T47D (cell line): ENCODE measurements at regions not wholly inside any gene's neighbourhood (a gene's known extent, or its start where the extent isn't known, plus 50 kb on each side); places are given as distances from the start of the nearest gene placed in this dataset.

Source experiments
- DNase-seq, 2 experiments: peaks; one replicate each; pipeline versions ENCODE4 v3.0.0 to v3.0.0-alpha.2; 2011 to 2012; ENCODE audit warnings: low read depth in 1 of 2, low spot score in 1 of 2
- JUND ChIP-seq: IDR thresholded peaks from 2 replicates; pipeline ENCODE4 v1.6.1; 2012; ENCODE audit warnings: low read depth
- in situ Hi-C: cut with HindIII; loops from 2 replicates; pipeline ENCODE4 v1.10.0; 2016; ENCODE audit warnings: low sequenced_read_pairs, low pct_unique_long_range_greater_than_20kb

DNA sequence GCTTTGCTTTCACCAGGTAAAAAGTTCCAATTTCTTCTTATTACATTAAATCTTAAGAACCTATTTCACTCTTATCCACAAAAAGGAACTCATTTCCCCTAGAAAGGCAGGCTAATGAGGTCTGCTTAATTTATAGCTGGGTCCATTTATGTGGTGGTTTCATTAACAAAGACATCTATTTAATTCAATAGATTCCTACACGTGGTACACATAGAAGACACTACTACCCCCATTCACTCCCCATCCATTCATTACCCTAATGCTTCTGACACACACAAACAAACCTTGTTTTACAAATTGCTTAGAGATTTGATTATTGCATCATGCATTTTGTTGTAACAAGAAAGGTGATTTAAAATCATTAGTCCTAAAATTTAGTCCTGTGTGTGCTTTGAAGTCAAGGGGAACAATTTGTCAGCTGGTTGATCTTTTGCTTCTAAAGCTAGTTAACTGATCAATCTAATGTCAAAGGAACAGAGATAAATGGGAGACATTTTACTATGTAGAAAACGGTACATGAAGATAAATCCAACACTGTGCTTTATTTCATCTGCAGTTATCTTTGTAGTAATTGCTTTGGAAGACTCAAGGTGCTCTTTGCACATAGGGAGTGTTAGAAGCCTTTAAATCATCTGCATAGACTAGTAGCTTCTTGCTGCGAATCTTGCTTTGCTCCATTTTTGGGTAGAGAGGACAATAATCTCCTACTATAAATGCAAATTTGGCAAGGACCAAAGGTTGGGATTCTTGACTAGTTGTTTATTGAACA, 379.2 kb downstream of the CDH11 start:
- no peak for TF ChIP-seq JUND
- in situ Hi-C loops = no loop called here
- DNase-seq = no peak

GRCh38 chr16:64740261-64740660, 381.6 kb downstream of the CDH11 start:
- TF ChIP-seq JUND = no peak
- in situ Hi-C loops = no loop called here
- no peak for DNase-seq

DNA sequence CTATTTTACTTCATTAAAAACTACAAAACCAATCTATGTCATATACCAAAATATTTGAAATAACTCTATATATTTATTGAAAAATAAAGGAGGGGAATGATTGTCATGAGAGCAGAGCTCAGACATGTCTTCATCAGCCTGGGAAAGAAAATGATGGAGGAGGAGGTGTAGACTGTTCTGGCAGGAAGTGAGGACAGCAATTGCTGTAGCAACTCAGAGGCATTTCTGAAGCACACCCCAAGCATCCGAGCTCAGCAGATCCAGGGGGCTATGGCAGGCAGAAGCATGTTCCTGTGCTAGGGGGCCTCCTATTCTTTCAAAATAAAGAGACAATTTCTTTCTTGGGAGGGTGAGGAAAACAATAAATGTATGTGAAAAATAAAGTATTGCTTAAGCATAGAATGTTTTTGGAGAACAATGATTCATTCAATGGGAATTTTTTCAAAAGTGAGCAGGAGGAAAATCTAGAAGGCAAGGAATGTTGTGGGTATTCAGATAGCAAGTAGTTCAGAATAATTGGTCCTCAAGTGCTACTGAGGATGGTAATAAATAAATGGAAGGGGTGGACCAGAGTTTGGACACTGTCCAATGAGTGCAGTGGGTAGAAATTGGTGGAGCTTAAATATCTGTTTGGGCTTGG, 383.4 kb downstream of the CDH11 start:
- DNase-seq = no peak
- TF ChIP-seq JUND = no peak
- in situ Hi-C loops = no loop called here

DNA sequence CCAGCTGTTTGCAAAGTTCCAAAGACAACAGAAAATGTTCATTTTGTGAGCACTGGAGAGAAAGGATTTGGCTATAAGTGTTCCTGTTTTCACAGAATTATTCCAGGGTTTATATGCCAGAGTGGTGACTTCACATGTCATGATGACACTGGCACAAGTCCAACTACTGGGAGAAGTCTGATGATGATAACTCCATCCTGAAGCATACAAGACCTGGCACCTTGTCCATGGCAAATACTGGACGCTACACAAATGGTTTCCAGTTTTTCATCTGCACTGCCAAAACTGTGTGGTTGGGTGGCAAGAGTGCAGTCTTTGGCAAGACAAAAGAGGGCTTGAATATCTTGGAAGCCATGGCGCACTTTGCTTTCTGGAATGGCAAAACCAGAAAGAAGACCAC, 385.0 kb downstream of the CDH11 start:
- DNase-seq = no peak
- no peak for TF ChIP-seq JUND
- in situ Hi-C loops = no loop called here

DNA sequence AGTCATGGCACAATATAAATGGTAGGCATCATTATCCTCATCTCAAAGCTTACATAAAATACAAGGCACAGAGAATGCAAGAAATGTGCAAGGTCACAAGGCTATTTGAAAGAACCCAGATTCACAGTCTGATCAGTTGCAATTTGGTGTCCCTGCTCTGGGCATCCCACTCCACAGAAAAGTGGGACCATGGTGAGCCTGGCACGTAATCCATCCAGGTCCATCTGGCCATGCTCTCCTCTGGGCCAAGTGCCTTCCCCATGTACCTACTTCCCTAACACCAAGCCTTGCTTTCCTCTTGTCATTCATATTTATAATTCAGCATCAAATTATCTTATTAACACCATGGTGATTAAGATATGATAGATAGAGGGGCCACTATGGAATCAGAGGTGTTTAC, 390.0 kb downstream of the CDH11 start:
- in situ Hi-C loops = no loop called here
- no peak for DNase-seq

DNA sequence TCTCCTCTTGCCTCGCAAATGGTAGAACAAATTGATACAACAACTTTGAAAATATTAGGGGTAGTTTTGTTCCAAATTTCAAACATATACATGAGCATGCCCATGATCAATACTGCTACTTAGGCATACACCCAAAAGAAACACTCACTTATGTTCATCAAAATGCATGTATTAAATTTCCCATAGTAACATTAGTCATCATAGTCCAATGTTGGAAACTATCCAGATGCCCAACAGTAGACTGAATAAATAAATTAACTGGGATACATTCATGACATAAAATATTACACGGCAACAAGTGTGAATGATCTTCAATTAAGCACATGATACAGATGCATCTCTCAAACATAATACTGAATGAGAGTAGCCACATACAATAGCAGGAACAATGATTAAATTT, 391.6 kb downstream of the CDH11 start:
- DNase-seq = no peak
- no peak for TF ChIP-seq JUND
- in situ Hi-C loops = no loop called here

More for the DNA sequence above, 390.0 kb downstream of the CDH11 start:
- TF ChIP-seq JUND = no peak

DNA sequence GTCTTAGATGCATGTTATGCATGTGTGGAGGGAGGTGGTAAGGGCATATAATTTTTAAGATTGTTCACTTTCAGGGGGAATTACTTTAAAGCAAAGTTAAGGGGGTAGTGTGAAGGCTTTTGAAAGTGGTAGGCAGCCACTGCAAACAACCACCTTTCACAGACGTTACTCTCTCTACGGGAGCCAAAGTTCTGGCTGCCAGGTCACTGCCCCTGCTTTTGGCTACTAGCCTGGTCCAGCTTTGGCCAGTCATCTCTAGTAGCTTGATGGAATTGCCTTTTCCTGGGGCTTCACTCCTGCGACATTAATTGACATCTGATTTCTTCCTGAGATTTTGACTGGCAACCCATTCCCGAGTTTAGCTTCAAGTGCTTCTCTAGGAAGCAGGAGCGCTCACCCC, 397.5 kb downstream of the CDH11 start:
- in situ Hi-C loops = no loop called here
- DNase-seq = no peak
- TF ChIP-seq JUND = no peak

DNA sequence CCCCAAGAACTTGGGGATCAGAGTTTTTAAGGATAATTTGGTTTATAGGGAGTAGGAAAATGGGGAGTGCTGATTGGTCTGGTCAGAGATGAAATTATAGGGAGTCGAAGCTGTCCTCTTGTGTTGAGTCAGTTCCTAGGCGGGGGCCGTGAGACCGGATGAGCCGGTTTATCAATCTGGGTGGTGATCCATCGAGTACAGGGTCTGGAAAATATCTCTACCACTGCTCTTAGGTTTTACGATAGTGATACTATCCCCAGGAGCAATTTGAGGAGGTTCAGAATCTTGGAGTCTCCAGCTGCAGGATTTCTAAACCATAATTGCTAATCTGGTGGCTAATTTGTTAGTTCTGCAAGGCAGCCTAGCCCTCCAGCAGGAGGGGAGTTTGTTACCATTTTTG, 403.4 kb downstream of the CDH11 start:
- no peak for TF ChIP-seq JUND
- no peak for DNase-seq
- in situ Hi-C loops = no loop called here

GRCh38 chr16:64717871-64718270, 404.0 kb downstream of the CDH11 start:
- no peak for DNase-seq
- in situ Hi-C loops = no loop called here
- TF ChIP-seq JUND = no peak

DNA sequence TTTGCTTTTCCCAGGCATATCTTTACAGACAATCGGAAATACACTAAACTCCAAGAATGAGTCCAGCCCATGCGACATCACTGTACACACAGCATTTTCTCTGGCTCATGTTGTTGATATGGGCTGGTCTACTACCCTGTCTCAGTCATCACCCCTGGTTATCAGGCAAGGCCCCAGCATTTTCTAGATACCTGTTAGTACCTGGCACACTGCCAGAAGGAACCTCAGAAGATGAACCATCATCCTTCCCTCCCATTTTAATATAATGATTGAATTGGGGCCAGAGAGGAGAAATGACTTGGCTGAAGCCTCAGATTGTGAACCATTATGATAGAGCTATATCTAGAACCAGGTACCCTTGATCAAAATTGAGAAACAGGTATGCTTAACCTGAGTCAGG, 406.2 kb downstream of the CDH11 start:
- TF ChIP-seq JUND = no peak
- in situ Hi-C loops = no loop called here
- DNase-seq = no peak

- no peak for TF ChIP-seq JUND
- in situ Hi-C loops = no loop called here
- DNase-seq = no peak
Measured at GRCh38 chr16:64712026-64712425, 409.8 kb downstream of the CDH11 start.

DNA sequence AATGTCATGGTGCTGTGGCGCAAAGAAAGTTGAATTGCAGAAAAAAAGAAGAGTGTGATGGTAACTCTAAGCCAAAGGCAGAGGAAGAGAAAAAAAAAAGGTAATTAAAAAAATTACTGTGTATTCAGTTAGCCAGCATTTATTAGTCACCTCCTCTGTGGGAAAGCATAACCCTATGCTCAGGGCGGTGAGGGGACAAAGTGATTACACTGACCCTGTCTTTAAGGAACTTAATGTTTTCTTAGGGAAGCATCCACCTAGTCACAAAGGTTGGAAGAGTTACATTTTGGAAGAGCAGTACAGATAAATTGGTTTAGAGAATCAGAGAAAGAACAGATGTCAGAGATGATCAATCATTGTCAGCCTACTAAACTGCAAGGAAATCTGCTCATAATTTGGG, 410.3 kb downstream of the CDH11 start:
- DNase-seq = no peak

DNA sequence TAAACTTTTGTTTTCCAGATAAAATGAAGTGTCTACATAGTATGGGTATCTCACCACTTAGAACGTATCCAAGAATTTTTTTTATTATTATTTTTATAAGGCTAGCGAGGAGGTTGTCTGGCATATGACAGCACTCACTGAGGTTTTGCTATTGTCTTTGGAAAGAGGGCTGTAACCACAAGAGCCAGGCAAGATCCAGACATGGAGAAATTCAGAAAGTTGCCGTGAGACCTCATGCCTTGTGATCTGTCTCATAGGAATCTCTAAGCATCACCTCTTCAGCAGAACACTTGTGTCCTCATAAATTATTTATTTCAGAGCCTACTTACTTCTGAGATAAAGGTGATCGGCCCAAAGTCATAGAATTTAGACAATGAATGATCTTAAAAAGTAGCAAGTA, 410.8 kb downstream of the CDH11 start:
- in situ Hi-C loops = no loop called here
- no peak for DNase-seq
- TF ChIP-seq JUND = no peak

More for the DNA sequence above, 410.3 kb downstream of the CDH11 start:
- in situ Hi-C loops = no loop called here
- no peak for TF ChIP-seq JUND

- no peak for DNase-seq
- in situ Hi-C loops = no loop called here
- no peak for TF ChIP-seq JUND
Measured at GRCh38 chr16:64705443-64705842, 416.4 kb downstream of the CDH11 start.
